ENCODE measurements at regions not wholly inside any gene's neighbourhood (a gene's known extent, or its start where the extent isn't known, plus 50 kb on each side); places are given as distances from the start of the nearest gene placed in this dataset.
"Not testable (repeated sequence)": the region's sequence is repeated elsewhere in the genome, so short reads cannot be mapped to it uniquely, and the experiment has no call there.

DNA sequence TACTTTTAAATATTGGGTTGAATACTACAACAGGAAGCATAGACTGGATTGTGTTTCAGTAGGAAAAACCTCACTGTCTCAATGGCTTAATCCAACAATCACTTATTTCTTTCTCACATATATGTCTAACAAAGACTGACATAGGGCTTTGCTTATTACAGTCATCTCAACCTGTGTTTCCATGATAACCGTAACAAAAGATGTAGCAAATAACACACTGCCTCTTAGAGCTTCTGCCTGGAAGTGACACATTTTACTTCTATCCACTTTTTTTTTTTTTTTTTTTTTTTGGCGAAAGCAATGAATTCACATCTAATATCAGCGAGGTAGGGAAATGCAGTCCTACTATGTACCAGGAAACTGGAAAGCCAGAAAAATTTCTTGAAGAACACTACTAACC is 204.9 kb upstream of the CDKN2B start:
- DNase-seq (ENCODE audit: low read depth, low spot score), result no peak
- H3K9me3 Mint-ChIP-seq, result no peaks in the 10 kb centered on the region
- H3K4me3 Mint-ChIP-seq, result no peak overlapping the region
- peaks cover 26% of the 10 kb centered on the region for H3K4me1 Mint-ChIP-seq
- no peak overlapping the region for H3K27ac Mint-ChIP-seq (ENCODE audit: unreplicated experiment)
- TF ChIP-seq, protein P1, sequence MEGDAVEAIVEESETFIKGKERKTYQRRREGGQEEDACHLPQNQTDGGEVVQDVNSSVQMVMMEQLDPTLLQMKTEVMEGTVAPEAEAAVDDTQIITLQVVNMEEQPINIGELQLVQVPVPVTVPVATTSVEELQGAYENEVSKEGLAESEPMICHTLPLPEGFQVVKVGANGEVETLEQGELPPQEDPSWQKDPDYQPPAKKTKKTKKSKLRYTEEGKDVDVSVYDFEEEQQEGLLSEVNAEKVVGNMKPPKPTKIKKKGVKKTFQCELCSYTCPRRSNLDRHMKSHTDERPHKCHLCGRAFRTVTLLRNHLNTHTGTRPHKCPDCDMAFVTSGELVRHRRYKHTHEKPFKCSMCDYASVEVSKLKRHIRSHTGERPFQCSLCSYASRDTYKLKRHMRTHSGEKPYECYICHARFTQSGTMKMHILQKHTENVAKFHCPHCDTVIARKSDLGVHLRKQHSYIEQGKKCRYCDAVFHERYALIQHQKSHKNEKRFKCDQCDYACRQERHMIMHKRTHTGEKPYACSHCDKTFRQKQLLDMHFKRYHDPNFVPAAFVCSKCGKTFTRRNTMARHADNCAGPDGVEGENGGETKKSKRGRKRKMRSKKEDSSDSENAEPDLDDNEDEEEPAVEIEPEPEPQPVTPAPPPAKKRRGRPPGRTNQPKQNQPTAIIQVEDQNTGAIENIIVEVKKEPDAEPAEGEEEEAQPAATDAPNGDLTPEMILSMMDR (conservative IDR thresholded peaks at IDR 0.05), result no peak
- H3K36me3 Mint-ChIP-seq (ENCODE audit: low read depth), result no peaks in the 10 kb centered on the region
- no peaks in the 10 kb centered on the region for H3K27me3 Mint-ChIP-seq (ENCODE audit: low read depth)

DNA sequence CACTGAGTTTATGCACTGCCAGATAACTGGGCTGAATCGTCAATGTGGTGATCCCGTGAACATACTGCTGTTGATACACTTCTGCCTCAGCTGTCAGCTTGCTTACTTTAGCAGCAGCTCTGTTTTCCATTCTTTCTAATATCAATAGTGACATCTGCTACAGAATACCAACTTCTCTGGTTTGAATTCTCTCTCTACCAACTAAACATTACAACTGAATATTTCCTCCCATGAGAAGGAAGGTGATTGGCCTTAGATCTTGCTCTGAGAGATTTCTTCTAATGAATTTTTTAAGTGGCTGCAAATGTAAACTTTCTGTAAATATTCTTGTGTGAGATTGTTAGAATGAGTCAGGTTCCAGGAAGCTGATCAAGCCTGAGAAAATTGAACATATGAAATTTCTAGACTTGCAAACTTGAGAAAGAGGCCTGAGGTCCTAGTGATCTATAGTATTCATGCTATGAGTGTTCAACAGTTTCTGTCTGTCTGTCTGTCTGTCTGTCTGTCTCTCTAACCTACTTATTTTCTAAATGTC is 205.5 kb upstream of the CDKN2B start:
- no peaks in the 10 kb centered on the region for H3K27me3 Mint-ChIP-seq (ENCODE audit: low read depth)
- no peaks in the 10 kb centered on the region for H3K36me3 Mint-ChIP-seq (ENCODE audit: low read depth)
- H3K27ac Mint-ChIP-seq (ENCODE audit: unreplicated experiment), result no peak overlapping the region

DNA sequence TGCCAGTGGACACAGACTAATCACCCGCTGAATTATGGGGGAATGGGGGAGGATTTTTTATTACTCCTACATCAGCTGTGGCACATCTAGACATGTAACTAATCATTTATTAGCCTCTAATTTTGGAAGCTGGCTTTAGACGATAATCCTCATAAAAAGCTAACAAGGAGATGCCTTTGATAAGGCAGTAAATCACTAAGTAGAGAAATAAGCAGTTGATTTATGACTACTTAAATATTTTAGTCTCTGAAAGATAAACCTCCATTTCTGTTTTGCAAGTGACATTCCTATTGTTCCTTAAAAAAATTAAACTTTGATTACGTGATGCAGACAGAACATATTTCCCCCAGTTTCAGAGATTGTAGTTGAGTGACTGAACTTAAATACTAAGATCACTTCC is 206.4 kb upstream of the CDKN2B start:
- no peaks in the 10 kb centered on the region for H3K27me3 Mint-ChIP-seq (ENCODE audit: low read depth)
- H3K27ac Mint-ChIP-seq (ENCODE audit: unreplicated experiment), result no peak overlapping the region
- no peak overlapping the region for H3K4me3 Mint-ChIP-seq
- TF ChIP-seq, protein P1 (conservative IDR thresholded peaks at IDR 0.05), result no peak
- H3K36me3 Mint-ChIP-seq (ENCODE audit: low read depth), result no peaks in the 10 kb centered on the region
- DNase-seq (ENCODE audit: low read depth, low spot score), result no peak
- no peaks in the 10 kb centered on the region for H3K9me3 Mint-ChIP-seq
- peaks cover 21% of the 10 kb centered on the region for H3K4me1 Mint-ChIP-seq

More for the DNA sequence above, 205.5 kb upstream of the CDKN2B start:
- Mint-ChIP-seq H3K9me3 (no peaks in the 10 kb centered on the region), H3K4me3 (no peak overlapping the region), H3K4me1 (peaks cover 26% of the 10 kb centered on the region)
- no peak for DNase-seq (ENCODE audit: low read depth, low spot score)
- TF ChIP-seq, protein P1 (conservative IDR thresholded peaks at IDR 0.05), result no peak

DNA sequence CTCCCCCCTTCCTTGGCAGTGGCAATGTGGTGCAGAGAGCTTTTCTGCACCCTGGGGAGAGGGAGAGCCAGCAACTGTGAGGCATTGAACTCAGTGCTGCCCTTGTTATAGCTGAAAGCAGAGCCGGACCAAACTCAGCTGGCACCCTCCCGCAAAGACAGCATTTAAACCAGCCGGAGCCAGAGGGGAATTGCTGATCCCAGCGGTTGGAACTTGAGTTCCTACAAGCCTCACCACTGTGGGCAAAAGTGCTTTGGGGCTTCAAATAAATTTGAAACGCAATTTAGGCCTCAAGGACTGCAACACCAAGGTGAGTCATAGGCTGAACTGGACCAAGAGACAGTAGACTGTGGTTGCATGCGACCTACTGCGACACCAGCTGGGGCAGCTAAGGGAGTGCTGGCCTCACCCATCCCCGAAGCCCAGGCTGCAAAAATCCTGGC is 207.6 kb upstream of the CDKN2B start:
- peaks cover 8% of the 10 kb centered on the region for H3K4me1 Mint-ChIP-seq
- H3K9me3 Mint-ChIP-seq, result no peaks in the 10 kb centered on the region
- H3K4me3 Mint-ChIP-seq, result no peak overlapping the region
- H3K36me3 Mint-ChIP-seq (ENCODE audit: low read depth), result no peaks in the 10 kb centered on the region
- no peak for DNase-seq (ENCODE audit: low read depth, low spot score)
- no peak overlapping the region for H3K27ac Mint-ChIP-seq (ENCODE audit: unreplicated experiment)
- TF ChIP-seq, protein P1 (conservative IDR thresholded peaks at IDR 0.05), result no peak
- H3K27me3 Mint-ChIP-seq (ENCODE audit: low read depth), result no peaks in the 10 kb centered on the region

DNA sequence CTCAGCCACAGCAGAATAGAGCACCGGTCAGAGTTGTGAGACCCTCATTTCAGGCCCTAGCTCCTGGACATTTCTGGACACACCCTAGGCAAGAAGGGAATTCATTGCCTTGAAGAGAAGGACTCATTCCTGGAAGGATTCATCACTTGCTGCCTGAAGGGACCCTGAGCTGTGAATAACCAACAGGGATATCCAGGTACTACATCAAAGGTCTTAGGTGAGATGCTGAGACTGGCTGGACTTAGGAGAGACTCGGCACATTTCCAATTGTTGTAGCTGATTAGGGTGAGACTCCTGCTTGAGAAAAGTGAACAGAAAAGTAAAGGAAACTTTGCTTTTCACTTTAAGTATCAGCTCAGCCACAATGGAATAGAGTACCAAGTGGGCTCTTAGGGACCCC is 208.1 kb upstream of the CDKN2B start:
- DNase-seq (ENCODE audit: low read depth, low spot score), result no peak
- Mint-ChIP-seq H3K27me3 (ENCODE audit: low read depth) (no peaks in the 10 kb centered on the region), H3K9me3 (no peaks in the 10 kb centered on the region), H3K4me1 (peaks cover 3% of the 10 kb centered on the region), H3K4me3 (no peak overlapping the region), H3K36me3 (ENCODE audit: low read depth) (no peaks in the 10 kb centered on the region), H3K27ac (ENCODE audit: unreplicated experiment) (no peak overlapping the region)
- TF ChIP-seq, protein P1 (conservative IDR thresholded peaks at IDR 0.05), result no peak

DNA sequence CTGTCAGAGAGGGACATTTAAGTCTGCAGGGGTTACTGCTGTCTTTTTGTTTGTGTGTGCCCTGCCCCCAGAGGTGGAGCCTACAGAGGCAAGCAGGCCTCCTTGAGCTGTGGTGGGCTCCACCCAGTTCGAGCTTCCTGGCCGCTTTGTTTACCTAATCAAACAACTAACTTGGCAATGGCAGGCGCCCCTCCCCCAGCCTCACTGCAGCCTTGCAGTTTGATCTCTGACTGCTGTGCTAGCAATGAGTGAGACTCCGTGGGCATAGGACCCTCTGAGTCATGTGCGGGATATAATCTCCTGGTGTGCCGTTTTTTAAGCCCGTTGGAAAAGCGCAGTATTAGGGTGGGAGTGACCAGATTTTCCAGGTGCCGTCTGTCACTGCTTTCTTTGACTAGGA is 216.8 kb upstream of the CDKN2B start:
- not testable (repeated sequence) for H3K4me1 Mint-ChIP-seq; H3K27me3 Mint-ChIP-seq (ENCODE audit: low read depth); DNase-seq (ENCODE audit: low read depth, low spot score); H3K27ac Mint-ChIP-seq (ENCODE audit: unreplicated experiment); H3K9me3 Mint-ChIP-seq; H3K4me3 Mint-ChIP-seq; H3K36me3 Mint-ChIP-seq (ENCODE audit: low read depth)

Measured in neural crest cell (in vitro differentiated cells).